GM19023 (cell line): ENCODE measurements at regions not wholly inside any gene's neighbourhood (a gene's known extent, or its start where the extent isn't known, plus 50 kb on each side); places are given as distances from the start of the nearest gene placed in this dataset.

Experiments used
- ATAC-seq: cut with Tn5 transposase; IDR thresholded peaks from one replicate; pipeline ENCODE4 v1.9.1; 2021; ENCODE audit warnings: mild to moderate bottlenecking, moderate library complexity; ENCODE audit not compliant: unreplicated experiment

- no peak for ATAC-seq
Measured at GRCh38 chr17:72297326-72298115, 176.7 kb downstream of the SOX9 start.

GRCh38 chr17:72299100-72299499 is 178.3 kb downstream of the SOX9 start:
- ATAC-seq = no peak

GRCh38 chr17:72299592-72299991 is 178.8 kb downstream of the SOX9 start:
- no peak for ATAC-seq

- ATAC-seq = no peak
Measured at GRCh38 chr17:72301887-72302286, 181.1 kb downstream of the SOX9 start.

- ATAC-seq = no peak
Measured at GRCh38 chr17:72302735-72303134, 181.9 kb downstream of the SOX9 start.

- no peak for ATAC-seq
Measured at GRCh38 chr17:72303787-72304733, 183.2 kb downstream of the SOX9 start.

GRCh38 chr17:72304859-72305258 is 184.0 kb downstream of the SOX9 start:
- no peak for ATAC-seq

- ATAC-seq = no peak
Measured at GRCh38 chr17:72305472-72305871, 184.7 kb downstream of the SOX9 start.

GRCh38 chr17:72306037-72306436 is 185.2 kb downstream of the SOX9 start:
- ATAC-seq = no peak

- ATAC-seq = no peak
Measured at GRCh38 chr17:72307836-72308235, 187.0 kb downstream of the SOX9 start.

- peak; percentile 50 for ATAC-seq
Measured at GRCh38 chr17:72308744-72309385, 188.0 kb downstream of the SOX9 start.

- ATAC-seq = peak; percentile 25
Measured at GRCh38 chr17:72311004-72311403, 190.2 kb downstream of the SOX9 start.

GRCh38 chr17:72315122-72315913 is 194.5 kb downstream of the SOX9 start:
- ATAC-seq = no peak

- ATAC-seq = no peak
Measured at GRCh38 chr17:72318131-72318530, 197.3 kb downstream of the SOX9 start.

GRCh38 chr17:72321896-72322295 is 201.1 kb downstream of the SOX9 start:
- ATAC-seq = no peak

GRCh38 chr17:72332367-72332766 is 211.5 kb downstream of the SOX9 start:
- peak; percentile 84 for ATAC-seq

GRCh38 chr17:72333570-72333969 is 212.8 kb downstream of the SOX9 start:
- no peak for ATAC-seq

- no peak for ATAC-seq
Measured at GRCh38 chr17:72334205-72334604, 213.4 kb downstream of the SOX9 start.

- ATAC-seq = no peak
Measured at GRCh38 chr17:72336026-72336803, 215.4 kb downstream of the SOX9 start.

GRCh38 chr17:72336804-72337070 is 215.9 kb downstream of the SOX9 start:
- ATAC-seq = no peak
